ENCODE measurements at regions not wholly inside any gene's neighbourhood (a gene's known extent, or its start where the extent isn't known, plus 50 kb on each side); places are given as distances from the start of the nearest gene placed in this dataset.
"Not testable (repeated sequence)": the region's sequence is repeated elsewhere in the genome, so short reads cannot be mapped to it uniquely, and the experiment has no call there.

DNA sequence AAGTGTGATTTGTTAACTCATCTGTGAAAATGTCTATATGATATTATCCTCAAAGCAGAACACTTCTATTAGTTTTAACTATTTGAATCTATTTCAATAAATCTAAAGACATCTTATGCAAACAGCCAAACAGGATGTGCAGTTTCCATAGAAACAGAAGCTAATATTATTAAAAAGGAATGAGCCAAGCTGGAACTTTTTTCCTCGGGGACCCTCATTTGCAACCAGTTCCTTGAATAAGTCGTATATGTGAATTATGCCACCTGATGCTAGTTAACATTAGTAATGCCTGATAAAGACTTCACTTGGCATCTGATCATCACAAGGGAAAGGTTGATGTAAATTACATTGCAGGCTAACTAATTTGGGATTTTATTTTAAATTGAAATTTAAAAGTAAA is 216.9 kb upstream of the SMLR1 start:
- peak; percentile 57 for DNase-seq

DNA sequence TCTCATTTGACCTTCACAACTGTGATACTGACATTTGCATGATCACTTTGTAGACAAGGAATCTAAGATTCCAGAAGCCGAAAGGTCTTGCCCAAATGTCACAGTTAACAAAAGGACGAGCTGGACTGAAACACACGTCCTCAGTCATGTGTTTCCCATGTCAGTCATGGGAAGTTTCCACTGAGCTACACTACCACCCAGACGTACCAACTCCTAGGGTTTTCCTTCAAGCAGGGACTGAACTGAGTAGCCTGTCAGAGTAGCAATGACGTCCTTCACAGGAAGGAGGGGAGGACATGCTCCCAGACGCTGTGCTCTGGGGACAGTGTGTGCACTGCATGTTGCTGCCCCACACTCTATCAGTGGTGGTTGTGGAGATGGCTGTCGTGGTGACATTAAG is 215.8 kb upstream of the SMLR1 start:
- no peak for DNase-seq

DNA sequence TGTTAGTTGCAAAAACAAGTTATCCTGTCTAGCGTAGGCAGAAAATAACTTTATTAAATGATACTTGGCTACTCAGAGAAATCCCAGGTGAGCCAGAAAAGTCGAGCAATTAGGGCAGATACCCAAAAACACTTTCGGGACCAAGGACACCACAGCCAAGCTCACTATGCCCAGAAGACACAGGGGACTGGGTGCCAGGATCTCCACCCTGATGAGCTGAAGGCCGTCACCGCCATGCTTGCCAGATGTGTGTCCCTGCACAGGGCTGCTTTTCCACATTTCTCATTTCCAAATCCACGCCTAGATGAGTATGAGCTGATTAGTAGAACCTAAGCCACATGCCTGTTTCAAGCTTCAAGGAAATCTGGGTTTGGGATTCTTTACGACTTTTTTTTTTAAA is 214.0 kb upstream of the SMLR1 start:
- no peak for DNase-seq

DNA sequence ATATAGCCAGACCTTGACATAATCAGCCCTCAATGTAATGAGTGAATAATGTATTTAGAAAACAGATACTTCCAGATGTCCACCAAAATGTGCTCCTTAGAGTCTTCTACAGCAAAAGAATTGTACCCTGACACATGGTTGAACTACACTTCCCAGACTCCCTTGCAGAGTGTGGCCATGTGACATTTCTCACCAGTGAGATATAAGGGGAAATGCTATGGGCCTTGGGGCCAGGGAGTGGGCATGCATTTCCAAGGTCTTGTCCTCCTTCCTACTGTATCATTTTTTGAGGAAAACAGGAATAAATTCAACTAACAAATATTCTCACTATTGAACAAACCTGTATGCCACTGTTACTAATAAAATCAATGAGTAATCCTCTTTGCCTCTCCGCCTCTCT is 211.4 kb upstream of the SMLR1 start:
- DNase-seq: no peak

DNA sequence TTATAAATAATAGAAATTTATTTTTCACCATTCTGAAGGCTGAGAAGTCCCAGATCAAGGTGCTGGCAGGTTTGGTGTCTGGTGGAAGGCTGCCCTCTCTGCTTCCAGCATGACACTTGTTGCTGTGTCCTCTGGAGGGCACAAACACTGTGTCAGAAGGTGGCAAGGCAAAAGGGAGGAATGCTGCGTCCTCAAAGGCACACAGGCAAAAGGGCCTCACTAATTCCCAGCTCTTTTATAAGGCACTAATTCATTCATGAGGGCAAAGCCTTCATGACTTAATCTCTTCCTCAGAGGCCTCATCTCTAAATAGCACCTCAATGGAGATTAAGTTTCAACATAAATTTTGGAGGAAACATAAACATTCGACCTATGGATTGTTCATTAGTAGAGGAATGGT is 209.5 kb upstream of the SMLR1 start:
- no peak for DNase-seq

DNA sequence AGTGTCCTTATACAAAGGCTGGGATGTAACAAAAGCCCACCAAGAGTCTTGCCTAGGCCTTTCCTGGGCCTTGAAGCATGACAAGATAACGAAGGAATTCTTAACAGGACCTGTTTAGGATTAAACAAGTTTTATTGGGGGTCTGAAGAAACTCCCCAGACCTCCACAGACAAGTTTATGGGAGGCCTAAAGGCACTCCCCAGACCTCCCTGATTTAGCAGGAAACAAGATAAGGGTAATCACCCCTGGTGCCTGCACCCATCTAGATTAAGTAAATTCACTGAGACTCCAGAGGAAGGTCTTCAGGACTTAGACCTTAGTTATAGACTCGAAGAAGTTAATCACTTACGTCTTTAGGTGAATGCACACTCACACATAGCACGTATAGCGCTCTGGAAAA is 208.4 kb upstream of the SMLR1 start:
- not testable (repeated sequence) for DNase-seq

DNA sequence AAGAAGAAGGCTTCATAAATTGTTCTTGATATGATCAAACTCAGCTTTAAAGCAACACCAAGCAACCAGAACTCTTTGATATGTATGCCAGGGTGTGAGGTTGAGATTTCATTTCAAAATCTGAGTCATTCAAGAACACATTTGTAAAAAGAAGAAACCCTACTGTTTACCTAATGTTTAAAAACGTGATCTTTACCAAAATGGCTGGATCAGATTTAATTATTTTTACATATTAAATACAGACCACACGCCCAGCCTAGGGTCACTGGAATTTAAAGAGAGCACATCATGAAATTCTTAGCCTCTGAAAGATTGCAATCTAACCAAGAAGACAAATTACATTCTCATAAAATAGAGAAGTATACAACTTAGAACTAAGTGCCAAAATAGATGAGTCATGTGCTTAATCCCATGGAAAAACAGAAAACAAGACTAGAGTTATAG is 206.8 kb upstream of the SMLR1 start:
- no peak for DNase-seq

DNA sequence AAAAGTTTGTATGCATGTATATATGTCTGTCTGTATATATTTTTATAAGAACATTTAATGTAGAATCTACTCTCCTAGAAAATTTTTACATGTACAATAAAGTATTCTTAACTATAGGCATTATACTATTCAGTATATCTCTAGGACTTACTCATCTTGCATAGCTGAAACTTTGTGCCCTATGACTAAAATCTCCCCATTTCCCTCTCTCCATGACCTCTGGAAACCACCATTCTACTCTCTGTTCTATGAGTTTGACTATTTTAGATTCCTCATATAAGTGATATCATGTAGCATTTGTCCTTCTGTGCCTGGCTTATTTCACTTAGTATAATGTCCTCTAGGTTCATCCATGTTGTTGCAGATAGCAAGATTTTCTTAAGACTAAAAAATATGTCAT is 205.1 kb upstream of the SMLR1 start:
- no peak for DNase-seq

DNA sequence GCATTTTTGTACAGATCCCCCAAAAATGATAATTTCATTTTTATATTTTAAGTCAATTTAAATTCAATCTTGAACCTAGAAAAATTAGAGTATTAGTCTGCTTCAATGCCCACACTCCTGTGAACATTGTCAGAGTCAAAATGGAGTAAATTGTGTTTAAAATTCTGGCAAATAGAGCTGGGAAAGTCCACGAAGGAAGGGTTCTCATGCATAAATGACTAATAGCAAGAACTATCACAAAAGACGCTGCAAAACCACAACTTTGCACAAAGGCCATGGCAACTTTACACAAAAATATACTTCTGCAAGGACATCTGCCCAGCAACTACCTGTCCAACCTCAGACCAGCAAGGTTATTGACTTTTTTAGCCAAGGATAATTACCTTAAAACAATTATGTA is 203.2 kb upstream of the SMLR1 start:
- DNase-seq: no peak

DNA sequence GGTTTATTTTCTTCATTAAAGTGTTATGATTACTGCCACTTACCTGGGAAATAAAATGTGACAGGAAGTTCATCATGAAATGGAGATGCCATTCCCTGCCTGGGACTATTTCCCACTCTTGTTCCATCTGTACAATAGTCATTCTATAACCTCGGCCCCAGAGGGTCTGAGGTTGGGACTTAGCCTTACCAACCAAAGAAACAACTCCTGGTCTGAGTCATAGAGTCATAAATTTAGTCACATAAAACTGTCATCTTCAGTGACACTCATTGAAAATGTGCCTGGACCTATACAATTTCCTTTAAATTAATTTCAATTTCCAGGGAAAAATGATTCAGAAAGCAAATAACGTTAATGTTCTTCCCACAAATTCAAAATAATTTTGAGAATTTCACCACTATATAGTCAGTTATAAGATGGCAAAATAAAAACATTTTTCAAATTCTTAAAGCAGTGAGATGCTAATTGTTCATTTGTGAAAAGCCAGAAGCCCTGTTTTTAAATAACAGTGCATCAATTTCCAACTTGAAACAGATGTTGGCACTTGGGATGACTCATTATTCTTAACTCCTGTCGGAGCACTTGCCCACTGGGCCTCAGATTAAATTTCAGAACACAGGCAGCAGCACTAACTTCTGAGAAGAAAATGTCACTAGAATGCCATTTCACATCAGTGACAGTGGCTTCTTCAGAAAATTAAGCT is 201.2 kb upstream of the SMLR1 start:
- no peak for DNase-seq

DNA sequence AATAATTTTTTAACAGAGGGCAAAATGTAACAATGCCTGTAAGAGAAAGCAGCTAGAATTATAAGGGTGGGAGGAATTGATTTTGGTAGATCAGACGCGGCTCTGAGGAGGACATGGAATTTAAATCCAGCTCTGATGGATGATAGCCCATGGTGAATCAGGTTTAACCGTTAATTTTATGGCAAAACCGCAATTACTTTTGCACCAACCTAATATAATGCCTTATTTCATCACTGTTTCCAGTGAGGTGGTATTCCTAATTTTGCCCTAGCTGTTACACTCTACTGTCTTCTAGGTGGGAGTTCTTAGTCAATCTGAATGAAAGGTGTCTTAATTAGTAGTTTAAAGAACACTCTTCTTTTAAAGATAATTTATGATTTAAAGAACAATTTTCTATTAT is 198.3 kb upstream of the SMLR1 start:
- no peak for DNase-seq

DNA sequence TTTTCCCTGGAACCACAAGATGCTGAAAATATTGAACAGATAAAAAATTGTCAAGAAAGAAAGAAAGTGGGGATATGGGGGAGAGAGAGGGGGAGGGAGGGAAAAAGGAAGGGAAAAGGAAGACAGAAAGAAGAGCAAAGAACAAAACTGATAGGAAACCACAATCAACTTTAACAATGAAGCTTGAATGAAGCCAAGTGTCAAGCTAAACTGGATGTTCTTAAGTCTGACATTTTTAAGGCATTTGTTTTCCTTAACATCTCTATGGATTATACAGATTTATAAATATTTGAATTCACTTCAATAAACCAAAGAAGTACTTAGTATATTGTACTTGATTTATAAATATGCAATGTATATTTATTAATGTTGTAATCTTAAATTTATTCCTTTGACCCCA is 197.6 kb upstream of the SMLR1 start:
- no peak for DNase-seq

DNA sequence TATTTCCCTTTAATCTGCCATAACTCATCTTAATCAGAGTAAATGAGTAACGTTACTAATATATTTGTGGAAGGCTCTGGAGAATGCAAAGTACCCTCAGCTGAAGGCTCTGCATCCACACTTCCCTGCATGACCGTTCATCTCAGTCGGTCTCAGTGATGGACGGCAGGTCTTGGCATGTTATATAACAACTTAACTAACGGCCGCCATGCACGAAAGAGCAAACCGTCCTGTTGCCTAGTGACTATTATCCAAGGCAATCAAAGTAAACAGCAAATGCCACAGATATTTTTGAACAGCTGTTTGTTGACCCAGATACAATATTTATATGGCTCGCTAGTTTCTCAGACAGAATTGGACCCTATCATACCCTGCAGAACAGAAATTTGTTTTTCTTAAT is 194.9 kb upstream of the SMLR1 start:
- peak; percentile 7 for DNase-seq

DNA sequence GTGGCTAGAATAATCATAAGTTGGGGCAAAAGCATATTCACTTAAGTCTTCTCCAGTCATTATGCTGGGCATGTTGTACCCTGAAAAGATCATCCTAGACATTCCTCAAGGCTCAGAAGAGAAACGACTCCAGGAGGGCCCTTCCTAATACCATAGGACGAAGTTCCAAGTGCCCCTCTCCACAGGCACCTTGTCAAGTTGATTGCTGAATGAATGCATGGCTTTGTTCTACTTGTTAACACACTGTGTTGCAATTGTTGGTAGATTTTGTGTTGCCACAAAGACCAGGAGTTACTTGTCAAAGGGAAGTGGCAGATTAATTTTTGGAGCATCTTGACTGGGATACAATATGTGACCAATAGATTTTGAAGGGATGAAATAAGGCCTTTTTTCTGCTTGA is 194.3 kb upstream of the SMLR1 start:
- DNase-seq: no peak

DNA sequence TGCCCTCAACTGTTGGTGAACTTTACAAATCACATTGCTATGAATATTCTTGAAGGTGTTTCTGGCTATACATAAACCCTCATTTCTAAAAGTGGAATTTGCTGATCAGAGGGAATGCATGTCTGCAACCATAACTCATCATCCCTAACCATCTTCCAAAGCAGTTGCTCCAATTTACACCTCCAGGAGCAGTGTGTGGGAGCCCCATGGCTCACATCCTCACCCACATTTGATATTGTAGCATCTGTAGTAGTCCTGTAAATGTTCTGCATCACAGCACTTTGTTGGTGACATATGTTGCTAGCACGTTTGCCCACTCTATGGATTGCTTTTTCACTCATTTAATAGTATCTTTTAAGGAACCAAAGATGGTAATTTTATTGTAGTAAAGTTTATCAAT is 183.8 kb upstream of the SMLR1 start:
- DNase-seq: no peak

DNA sequence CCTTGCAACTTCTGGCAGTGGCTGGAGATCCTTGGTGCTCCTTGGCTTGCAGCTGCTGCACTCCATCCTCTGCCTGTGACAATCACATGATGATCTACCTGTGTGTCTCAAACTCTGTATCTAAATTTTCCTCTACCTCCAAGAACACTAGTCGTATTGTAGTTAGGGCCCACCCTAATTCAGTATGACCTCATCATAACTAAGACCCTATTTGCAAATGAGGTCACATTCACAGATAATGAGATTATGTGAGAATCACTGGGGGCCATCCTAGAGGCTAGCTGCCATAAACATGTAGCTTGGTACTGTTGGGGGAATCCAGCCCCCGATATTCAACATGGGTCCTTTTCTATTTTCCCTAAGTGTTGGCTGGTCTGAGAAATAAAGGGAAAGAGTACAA is 183.0 kb upstream of the SMLR1 start:
- no peak for DNase-seq

DNA sequence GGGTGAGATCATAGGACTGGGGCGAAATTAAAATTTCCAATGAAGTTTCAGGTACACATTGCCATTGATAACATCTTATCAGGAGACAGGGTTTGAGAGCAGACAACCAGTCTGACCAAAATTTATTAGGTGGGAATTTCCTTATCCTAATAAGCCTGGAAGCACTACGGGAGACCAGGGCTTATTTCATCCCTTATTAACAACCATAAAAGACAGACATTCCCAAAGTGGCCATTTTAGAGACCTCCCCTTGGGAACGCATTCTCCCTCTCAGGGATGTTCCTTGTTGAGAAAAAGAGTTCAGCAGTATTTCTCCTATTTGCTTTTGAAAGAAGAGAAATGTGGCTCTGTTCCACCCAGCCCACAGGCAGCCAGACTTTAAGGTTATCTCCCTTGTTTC is 182.4 kb upstream of the SMLR1 start:
- not testable (repeated sequence) for DNase-seq

DNA sequence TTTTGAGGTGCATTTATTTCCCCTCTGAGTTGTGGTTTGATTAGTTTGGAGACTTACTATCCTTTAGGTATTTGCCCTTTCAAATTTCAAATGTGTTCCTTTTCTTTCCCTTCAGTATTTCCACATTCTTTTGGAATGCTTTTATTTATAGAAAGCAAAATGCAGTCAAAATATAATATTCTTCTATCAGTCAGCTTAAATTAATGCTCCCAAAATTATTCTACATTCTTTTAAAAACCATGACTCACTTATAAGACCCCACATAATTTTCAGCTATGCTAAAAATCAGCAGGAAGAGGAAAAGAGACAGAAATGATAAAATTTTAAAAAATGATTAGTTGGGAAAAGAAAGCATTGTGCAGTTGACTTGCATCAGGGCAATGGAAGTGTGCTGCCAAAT is 180.0 kb upstream of the SMLR1 start:
- no peak for DNase-seq

DNA sequence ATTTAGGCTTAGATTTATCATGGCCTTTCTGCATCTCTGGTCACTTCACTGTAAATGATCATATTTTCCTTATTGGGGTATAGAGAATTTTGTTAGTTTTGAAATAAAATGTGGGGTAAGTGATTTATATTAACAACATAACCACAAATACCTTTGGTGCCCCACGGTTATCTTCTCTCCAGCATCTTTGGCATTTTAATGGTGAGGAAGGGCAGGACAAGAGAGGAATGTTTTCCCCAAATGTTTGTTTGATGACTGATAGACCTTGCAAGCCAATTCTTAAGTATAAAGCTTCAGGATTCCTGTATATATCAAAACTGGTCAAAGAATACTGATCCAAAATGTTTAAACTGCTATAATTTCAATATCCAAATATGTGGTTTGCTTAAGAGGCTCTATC is 171.6 kb upstream of the SMLR1 start:
- DNase-seq: no peak

DNA sequence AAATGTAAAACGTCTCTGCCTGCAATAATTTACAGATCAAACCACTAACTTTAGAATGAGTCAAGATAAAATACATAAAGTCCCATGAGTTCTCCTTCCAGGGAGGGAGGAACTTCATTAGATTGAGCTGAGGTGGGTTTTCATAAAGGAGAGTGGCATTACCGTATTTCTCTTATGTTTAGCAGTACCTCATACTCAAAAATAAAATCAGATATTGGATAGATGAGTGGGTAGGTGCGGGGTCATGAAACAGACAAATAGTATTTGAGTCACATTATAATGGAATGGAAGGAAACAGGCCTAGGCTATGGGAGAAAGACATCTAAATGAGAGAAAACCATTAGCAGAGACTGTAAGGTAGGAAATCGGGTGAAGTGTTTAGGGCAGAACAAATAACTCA is 166.1 kb upstream of the SMLR1 start:
- DNase-seq: no peak

DNA sequence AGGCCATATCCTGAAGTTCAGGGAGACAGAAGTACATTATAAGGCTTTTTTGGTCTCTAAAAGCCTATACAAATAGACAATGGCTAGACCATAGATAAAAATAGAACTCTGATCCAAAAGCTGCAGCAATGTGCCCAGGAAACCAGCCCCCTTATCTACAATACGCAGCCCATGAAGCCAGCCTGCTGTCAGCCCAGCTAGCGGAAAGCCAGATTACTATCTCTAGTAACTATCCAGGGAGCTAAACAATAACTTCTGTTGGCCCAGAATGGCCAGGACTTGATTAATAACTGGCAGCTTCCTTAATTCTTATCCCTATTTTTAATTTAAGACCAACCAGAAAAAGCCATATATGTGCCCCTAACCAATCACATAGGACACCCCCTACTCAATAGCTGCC is 160.4 kb upstream of the SMLR1 start:
- no peak for DNase-seq

DNA sequence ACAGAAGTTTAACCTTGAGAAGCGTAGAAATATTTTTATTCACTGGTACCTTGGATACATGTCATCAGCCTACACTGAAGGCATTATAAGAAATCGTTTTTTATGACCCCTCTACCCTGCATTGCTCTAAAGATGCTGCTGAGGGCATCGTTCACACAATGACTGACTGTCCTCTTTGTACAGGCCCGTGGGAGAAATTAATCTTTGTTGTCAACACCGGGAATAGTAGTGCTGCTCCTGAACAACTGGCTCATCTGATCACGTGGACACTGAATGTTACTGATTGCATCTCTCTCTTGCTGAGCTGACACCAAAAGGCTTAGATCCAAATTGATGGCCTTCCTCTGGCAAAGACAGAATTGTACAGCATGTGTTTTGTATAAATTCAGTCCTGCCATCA is 157.1 kb upstream of the SMLR1 start:
- no peak for DNase-seq

DNA sequence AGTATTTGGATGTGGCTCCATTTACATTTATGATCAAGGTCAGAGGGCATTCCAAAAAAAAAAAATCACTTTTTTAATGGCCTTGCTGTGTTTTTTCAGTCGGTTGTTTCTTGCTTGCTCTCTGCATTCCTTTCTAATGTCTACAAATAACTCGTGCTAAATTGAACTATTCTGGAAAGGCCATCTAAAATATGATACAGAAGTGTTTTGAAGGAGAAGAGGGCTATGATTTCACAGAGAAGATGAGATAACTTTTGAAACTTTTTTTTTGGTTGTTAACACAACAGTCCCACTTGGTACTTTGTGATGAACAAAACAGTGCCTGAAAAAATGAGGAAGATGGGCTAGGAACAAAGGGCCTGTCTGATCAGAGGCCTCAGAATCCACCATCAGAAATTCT is 156.1 kb upstream of the SMLR1 start:
- no peak for DNase-seq

DNA sequence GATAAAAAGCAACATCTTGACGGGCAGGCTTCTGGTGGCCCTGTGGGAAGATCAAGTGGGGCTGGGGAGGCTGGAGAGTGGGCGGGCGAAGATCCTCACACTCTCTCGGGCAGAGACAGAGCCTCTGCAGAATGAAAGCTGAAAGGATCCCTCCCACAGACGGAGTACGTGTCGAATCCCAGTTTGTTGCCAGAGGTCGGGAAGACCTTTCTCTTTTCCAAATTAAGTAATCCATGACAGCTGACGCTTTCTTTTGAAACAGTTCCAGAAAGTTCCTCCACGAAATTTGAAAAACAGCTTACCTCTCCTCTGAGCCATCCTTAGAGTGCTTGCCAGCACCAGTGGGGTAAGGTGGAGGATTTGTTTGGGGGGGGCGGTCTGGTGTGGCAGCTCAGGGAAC is 155.6 kb upstream of the SMLR1 start:
- DNase-seq: no peak

DNA sequence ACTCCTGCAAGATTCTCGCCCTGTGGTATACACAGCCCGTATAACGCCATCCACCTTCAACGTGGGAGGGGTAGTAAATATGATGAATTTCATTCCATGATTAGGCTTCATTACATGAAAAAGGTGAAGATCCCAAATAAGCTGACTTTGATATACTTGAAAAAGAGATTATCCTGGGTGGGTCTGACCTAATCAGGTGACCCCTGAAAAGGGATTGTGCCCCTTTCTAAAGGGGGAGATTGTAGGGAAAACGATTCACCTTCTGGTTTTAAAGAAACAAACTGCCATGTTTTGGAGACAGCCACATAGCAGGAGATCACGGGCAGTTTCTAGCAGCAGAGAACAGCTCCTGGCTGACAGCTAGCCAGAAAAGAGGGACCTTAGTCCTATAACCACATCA is 155.1 kb upstream of the SMLR1 start:
- DNase-seq: no peak
